H9 (cell line): ENCODE measurements at regions not wholly inside any gene's neighbourhood (a gene's known extent, or its start where the extent isn't known, plus 50 kb on each side); places are given as distances from the start of the nearest gene placed in this dataset.

ENCODE experiments used
- DNase-seq: peaks from one replicate; pipeline ENCODE4 v3.0.0-alpha.2; 2017
- H2AFZ ChIP-seq: one replicate; pipeline ENCODE4 v1.6.1; 2013; ENCODE audit warnings: mild to moderate bottlenecking, low read length, control low read depth, moderate library complexity
- H2AK5ac ChIP-seq: 2 replicates; pipeline ENCODE4 v1.6.1; 2013; ENCODE audit warnings: low read length, control low read depth, mixed read lengths; ENCODE audit not compliant: insufficient read length
- H2BK120ac ChIP-seq: one replicate; pipeline ENCODE4 v1.6.1; 2013; ENCODE audit warnings: low read depth, mild to moderate bottlenecking, low read length, control low read depth, inconsistent platforms; ENCODE audit not compliant: poor library complexity, severe bottlenecking
- H2BK12ac ChIP-seq: 2 replicates; pipeline ENCODE4 v1.6.1; 2013; ENCODE audit warnings: low read length, control low read depth, mixed read lengths, low read depth; ENCODE audit not compliant: insufficient read length
- H2BK15ac ChIP-seq: 2 replicates; pipeline ENCODE4 v1.6.1; 2013; ENCODE audit warnings: low read depth, low read length, control low read depth
- H2BK20ac ChIP-seq: one replicate; pipeline ENCODE4 v1.6.1; 2013; ENCODE audit warnings: low read depth, mild to moderate bottlenecking, low read length, control low read depth, inconsistent platforms; ENCODE audit not compliant: poor library complexity, severe bottlenecking
- H2BK5ac ChIP-seq: 2 replicates; pipeline ENCODE4 v1.6.1; 2013; ENCODE audit warnings: low read length, control low read depth, mixed read lengths; ENCODE audit not compliant: insufficient read length
- H3K14ac ChIP-seq: 2 replicates; pipeline ENCODE4 v1.6.1; 2013; ENCODE audit warnings: low read length, control low read depth; ENCODE audit not compliant: insufficient read depth
- H3K18ac ChIP-seq: 2 replicates; pipeline ENCODE4 v1.6.1; 2013; ENCODE audit warnings: low read depth, mild to moderate bottlenecking, mixed read lengths, low read length, control low read depth; ENCODE audit not compliant: insufficient read length
- H3K23ac ChIP-seq: 2 replicates; pipeline ENCODE4 v1.6.1; 2013; ENCODE audit warnings: low read length, control low read depth, mixed read lengths, low read depth; ENCODE audit not compliant: insufficient read length
- H3K23me2 ChIP-seq: 2 replicates; pipeline ENCODE4 v1.6.1; 2013; ENCODE audit warnings: low read depth, mild to moderate bottlenecking, mixed read lengths, low read length, control low read depth; ENCODE audit not compliant: insufficient read length, poor library complexity, severe bottlenecking
- H3K27ac ChIP-seq: 2 replicates; pipeline ENCODE4 v1.5.1; 2013; ENCODE audit warnings: low read length, control low read depth, mixed read lengths, low read depth; ENCODE audit not compliant: insufficient read length
- H3K27me3 ChIP-seq: 2 replicates; pipeline ENCODE4 v1.6.1; 2013; ENCODE audit warnings: low read length, control low read depth, inconsistent platforms; ENCODE audit not compliant: insufficient read depth
- H3K4ac ChIP-seq: 2 replicates; pipeline ENCODE4 v1.6.1; 2013; ENCODE audit warnings: low read depth, mild to moderate bottlenecking, control low read depth, inconsistent platforms, low read length, moderate library complexity
- H3K4me1 ChIP-seq: 2 replicates; pipeline ENCODE4 v1.6.1; 2013; ENCODE audit warnings: low read length, control low read depth, inconsistent platforms; ENCODE audit not compliant: insufficient read depth
- H3K4me2 ChIP-seq: 2 replicates; pipeline ENCODE4 v1.6.1; 2013; ENCODE audit warnings: low read length, control low read depth, mixed read lengths; ENCODE audit not compliant: insufficient read length, insufficient read depth
- H3K56ac ChIP-seq: 2 replicates; pipeline ENCODE4 v1.6.1; 2013; ENCODE audit warnings: low read depth, mild to moderate bottlenecking, mixed read lengths, low read length, control low read depth; ENCODE audit not compliant: insufficient read length
- H3K79me1 ChIP-seq: 2 replicates; pipeline ENCODE4 v1.6.1; 2013; ENCODE audit warnings: low read depth, mild to moderate bottlenecking, moderate library complexity, low read length, control low read depth, inconsistent platforms; ENCODE audit not compliant: insufficient read depth, poor library complexity, severe bottlenecking
- H3K79me2 ChIP-seq: 2 replicates; pipeline ENCODE4 v1.6.1; 2013; ENCODE audit warnings: low read length, control low read depth, inconsistent platforms; ENCODE audit not compliant: insufficient read depth
- H3K9ac ChIP-seq: 2 replicates; pipeline ENCODE4 v1.6.1; 2013; ENCODE audit warnings: low read length, control low read depth, mixed read lengths; ENCODE audit not compliant: insufficient read length; ENCODE audit errors: extremely low read depth
- H3K9me3 ChIP-seq: one replicate; pipeline ENCODE4 v1.6.1; 2013; ENCODE audit warnings: low read depth, low read length, inconsistent platforms; ENCODE audit not compliant: control insufficient read depth
- H3T11ph ChIP-seq: one replicate; pipeline ENCODE4 v1.6.1; 2013; ENCODE audit warnings: mild to moderate bottlenecking, low read length, control low read depth, inconsistent platforms
- H4K20me1 ChIP-seq: one replicate; pipeline ENCODE4 v1.6.1; 2013; ENCODE audit not compliant: control insufficient read depth, insufficient read length, insufficient read depth
- H4K5ac ChIP-seq: 2 replicates; pipeline ENCODE4 v1.6.1; 2013; ENCODE audit warnings: low read depth, mild to moderate bottlenecking, mixed read lengths, low read length, control low read depth; ENCODE audit not compliant: insufficient read length
- H4K8ac ChIP-seq: replicated peaks from 2 replicates; pipeline ENCODE4 v1.6.1; 2013; ENCODE audit warnings: low read length, control low read depth, mixed read lengths, low read depth; ENCODE audit not compliant: insufficient read length
- H4K91ac ChIP-seq: 2 replicates; pipeline ENCODE4 v1.6.1; 2013; ENCODE audit warnings: low read depth, mild to moderate bottlenecking, moderate library complexity, mixed read lengths, low read length, control low read depth; ENCODE audit not compliant: insufficient read length
- H3K27ac Mint-ChIP-seq, 3 experiments: 2 replicates in 2 of 3; 3 replicates in 1 of 3; pipeline ENCODE4 v1.8.0; 2020 to 2021; ENCODE audit warnings: mixed read lengths in 3 of 3, mild to moderate bottlenecking in 1 of 3, moderate library complexity in 1 of 3
- H3K27me3 Mint-ChIP-seq: 2 replicates; pipeline ENCODE4 v1.8.0; 2021; ENCODE audit warnings: low read depth, mild to moderate bottlenecking, moderate library complexity, mixed read lengths
- H3K36me3 Mint-ChIP-seq, 3 experiments: 2 replicates in 2 of 3; 3 replicates in 1 of 3; pipeline ENCODE4 v1.8.0; 2020 to 2021; ENCODE audit warnings: low read depth in 3 of 3, mixed read lengths in 3 of 3; ENCODE audit not compliant: insufficient read depth in 1 of 3
- H3K4me1 Mint-ChIP-seq, 2 experiments: 2 replicates each; pipeline ENCODE4 v1.8.0; 2020; ENCODE audit warnings: mixed read lengths in 2 of 2
- H3K4me3 Mint-ChIP-seq, 2 experiments: 2 replicates in 1 of 2; 3 replicates in 1 of 2; pipeline ENCODE4 v1.8.0; 2020 to 2021; ENCODE audit warnings: mild to moderate bottlenecking in 2 of 2, mixed read lengths in 2 of 2, moderate library complexity in 1 of 2
- H3K9me3 Mint-ChIP-seq, 2 experiments: 2 replicates in 1 of 2; 3 replicates in 1 of 2; pipeline ENCODE4 v1.8.0; 2020; ENCODE audit warnings: mild to moderate bottlenecking in 2 of 2, mixed read lengths in 2 of 2, moderate library complexity in 1 of 2
- WGBS: extraction: QIAGEN DNeasy Blood & Tissue Kit; methylation state at CpG from one replicate; pipeline ENCODE4 v1.1.7; 2013; ENCODE audit warnings: missing lambda C conversion rate, low lambda C conversion rate, mixed read lengths; ENCODE audit not compliant: insufficient read length; ENCODE audit errors: extremely low coverage; 5-methylcytosine and 5-hydroxymethylcytosine counted together
- TF ChIP-seq, protein P1 (sequence below): fragments of 200-600 bp; sonication (generic); conservative IDR thresholded peaks from 3 replicates; pipeline ENCODE4 v1.8.0; 2021; ENCODE audit warnings: antibody characterized with exemption, mild to moderate bottlenecking

DNA sequence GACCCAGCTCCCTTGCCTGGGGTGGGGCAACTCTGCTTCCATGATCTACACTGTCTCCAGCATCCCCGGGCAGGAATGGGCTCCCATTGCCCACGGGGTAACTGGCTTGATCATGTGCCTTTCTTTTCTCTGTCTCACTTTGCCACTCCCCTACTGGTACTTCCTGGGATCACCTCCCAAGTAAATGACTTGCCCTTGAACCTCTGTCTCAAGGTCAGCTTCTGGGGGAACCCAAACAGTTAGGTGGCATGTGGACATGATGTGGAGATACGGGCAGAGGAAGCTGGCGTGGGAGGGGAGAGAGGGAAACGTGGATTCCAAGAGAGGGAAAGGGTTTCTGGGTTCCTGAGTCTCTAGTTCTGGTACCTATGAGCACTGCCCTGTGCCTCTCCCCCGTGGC lies 63.8 kb upstream of the RALY start:
- no peak for DNase-seq
- H3K56ac ChIP-seq, result no peak overlapping the region
- no peak overlapping the region for H2AFZ ChIP-seq
- no peak overlapping the region for H2BK20ac ChIP-seq
- H3K4me2 ChIP-seq, result no peak overlapping the region
- Mint-ChIP-seq H3K27ac (no peak overlapping the region; a peak in 1 of 7 replicates), H3K27me3 (peaks cover 3% of the 10 kb centered on the region), H3K4me3 (no peak overlapping the region), H3K9me3 (no peaks in the 10 kb centered on the region), H3K4me1 (no peaks in the 10 kb centered on the region), H3K36me3 (no peaks in the 10 kb centered on the region)
- H2BK12ac ChIP-seq, result no peak overlapping the region
- H2BK5ac ChIP-seq, result no peak overlapping the region
- no peak overlapping the region for H3K14ac ChIP-seq
- no peak overlapping the region for H4K8ac ChIP-seq
- no peak overlapping the region for H4K5ac ChIP-seq
- no peak overlapping the region for H3K9ac ChIP-seq
- H3K79me2 ChIP-seq, result no peaks in the 10 kb centered on the region
- H3K9me3 ChIP-seq, result no peaks in the 10 kb centered on the region
- H2BK15ac ChIP-seq, result no peak overlapping the region
- H4K91ac ChIP-seq, result no peak overlapping the region
- no peak overlapping the region for H3K27ac ChIP-seq
- H3K23ac ChIP-seq, result no peak overlapping the region
- no peaks in the 10 kb centered on the region for H3K27me3 ChIP-seq
- no peaks in the 10 kb centered on the region for H3K23me2 ChIP-seq
- no CpG with 5 or more reads among the region's 6 CpGs for WGBS
- H4K20me1 ChIP-seq, result no peaks in the 10 kb centered on the region
- no peak overlapping the region for H2BK120ac ChIP-seq
- TF ChIP-seq, protein P1, sequence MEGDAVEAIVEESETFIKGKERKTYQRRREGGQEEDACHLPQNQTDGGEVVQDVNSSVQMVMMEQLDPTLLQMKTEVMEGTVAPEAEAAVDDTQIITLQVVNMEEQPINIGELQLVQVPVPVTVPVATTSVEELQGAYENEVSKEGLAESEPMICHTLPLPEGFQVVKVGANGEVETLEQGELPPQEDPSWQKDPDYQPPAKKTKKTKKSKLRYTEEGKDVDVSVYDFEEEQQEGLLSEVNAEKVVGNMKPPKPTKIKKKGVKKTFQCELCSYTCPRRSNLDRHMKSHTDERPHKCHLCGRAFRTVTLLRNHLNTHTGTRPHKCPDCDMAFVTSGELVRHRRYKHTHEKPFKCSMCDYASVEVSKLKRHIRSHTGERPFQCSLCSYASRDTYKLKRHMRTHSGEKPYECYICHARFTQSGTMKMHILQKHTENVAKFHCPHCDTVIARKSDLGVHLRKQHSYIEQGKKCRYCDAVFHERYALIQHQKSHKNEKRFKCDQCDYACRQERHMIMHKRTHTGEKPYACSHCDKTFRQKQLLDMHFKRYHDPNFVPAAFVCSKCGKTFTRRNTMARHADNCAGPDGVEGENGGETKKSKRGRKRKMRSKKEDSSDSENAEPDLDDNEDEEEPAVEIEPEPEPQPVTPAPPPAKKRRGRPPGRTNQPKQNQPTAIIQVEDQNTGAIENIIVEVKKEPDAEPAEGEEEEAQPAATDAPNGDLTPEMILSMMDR, result no peak; the same call in 2 of the 3 replicates
- H3K4ac ChIP-seq, result no peak overlapping the region
- H3T11ph ChIP-seq, result no peak overlapping the region
- H3K18ac ChIP-seq, result no peak overlapping the region
- no peaks in the 10 kb centered on the region for H3K79me1 ChIP-seq
- H2AK5ac ChIP-seq, result no peak overlapping the region
- H3K4me1 ChIP-seq, result no peaks in the 10 kb centered on the region
